ENCODE measurements at regions not wholly inside any gene's neighbourhood (a gene's known extent, or its start where the extent isn't known, plus 50 kb on each side); places are given as distances from the start of the nearest gene placed in this dataset.

- Histone ChIP-seq H4K20me1 (ENCODE audit: low read length) (no peaks in the 10 kb centered on the region), H3F3A (ENCODE audit: low read length, unreplicated experiment) (no peaks in the 10 kb centered on the region), H3K9me3 (ENCODE audit: low read length) (no peaks in the 10 kb centered on the region), H3K4me1 (ENCODE audit: insufficient read depth, low read length) (no peaks in the 10 kb centered on the region), H3K27ac (ENCODE audit: low read length) (no peak overlapping the region), H3K9me2 (replicated peaks; ENCODE audit: low read length) (no peaks in the 10 kb centered on the region), H2AFZ (ENCODE audit: low read length) (no peak overlapping the region), H3K27me3 (ENCODE audit: low read length) (no peaks in the 10 kb centered on the region), H3K9ac (ENCODE audit: low read length) (no peak overlapping the region), H3K79me2 (ENCODE audit: low read length) (no peaks in the 10 kb centered on the region), H3K4me2 (ENCODE audit: low read length) (no peak overlapping the region), H3K36me3 (ENCODE audit: low read depth, low read length) (no peaks in the 10 kb centered on the region), H3K4me3 (ENCODE audit: low read length) (no peak overlapping the region)
- ChIA-PET POLR2A (ENCODE audit: unreplicated experiment) (no interaction called here), CTCF (no interaction called here)
- ATAC-seq (no peak), DNase-seq (no peak)
- BruUV-seq (replicated peaks), result no TSS peak
- no peak for TF ChIP-seq EZH2 (IDR thresholded peaks at IDR 0.05; ENCODE audit: low read length, unreplicated experiment)
- TF ChIP-seq EZH2phosphoT487 (IDR thresholded peaks at IDR 0.05; ENCODE audit: borderline replicate concordance, low read length), result no peak
- intact Hi-C loops (cut with micrococcal nuclease), result no loop called here
Measured at GRCh38 chr12:78490861-78491260, 373.7 kb upstream of the SYT1 start.

- Histone ChIP-seq H3K27ac (ENCODE audit: low read length) (no peak overlapping the region), H3K79me2 (ENCODE audit: low read length) (no peaks in the 10 kb centered on the region), H3K27me3 (ENCODE audit: low read length) (no peaks in the 10 kb centered on the region), H3F3A (ENCODE audit: low read length, unreplicated experiment) (no peaks in the 10 kb centered on the region), H2AFZ (ENCODE audit: low read length) (no peak overlapping the region), H3K9ac (ENCODE audit: low read length) (no peak overlapping the region), H3K4me3 (ENCODE audit: low read length) (no peak overlapping the region), H3K9me2 (replicated peaks; ENCODE audit: low read length) (no peaks in the 10 kb centered on the region), H3K36me3 (ENCODE audit: low read depth, low read length) (no peaks in the 10 kb centered on the region), H4K20me1 (ENCODE audit: low read length) (no peaks in the 10 kb centered on the region), H3K4me1 (ENCODE audit: insufficient read depth, low read length) (no peaks in the 10 kb centered on the region), H3K9me3 (ENCODE audit: low read length) (no peaks in the 10 kb centered on the region), H3K4me2 (ENCODE audit: low read length) (no peak overlapping the region)
- ATAC-seq (no peak), DNase-seq (no peak)
- no TSS peak for BruUV-seq (replicated peaks)
- ChIA-PET CTCF (no interaction called here), POLR2A (ENCODE audit: unreplicated experiment) (no interaction called here)
- TF ChIP-seq CTCF (conservative IDR thresholded peaks at IDR 0.05; ENCODE audit: low read depth, low read length) (no peak), EZH2 (IDR thresholded peaks at IDR 0.05; ENCODE audit: low read length, unreplicated experiment) (no peak), EZH2phosphoT487 (IDR thresholded peaks at IDR 0.05; ENCODE audit: borderline replicate concordance, low read length) (no peak)
- intact Hi-C loops (cut with micrococcal nuclease), result no loop called here
Measured at GRCh38 chr12:78494911-78495310, 369.7 kb upstream of the SYT1 start.

GRCh38 chr12:78501825-78502224 lies 362.7 kb upstream of the SYT1 start:
- H3K9me2 ChIP-seq (replicated peaks; ENCODE audit: low read length), result no peaks in the 10 kb centered on the region
- H3K4me3 ChIP-seq (ENCODE audit: low read length), result no peak overlapping the region
- no TSS peak for BruUV-seq (replicated peaks)
- no peaks in the 10 kb centered on the region for H3K9me3 ChIP-seq (ENCODE audit: low read length)
- DNase-seq (no peak), ATAC-seq (no peak)
- H2AFZ ChIP-seq (ENCODE audit: low read length), result no peak overlapping the region
- H3K4me1 ChIP-seq (ENCODE audit: insufficient read depth, low read length), result no peaks in the 10 kb centered on the region
- no peaks in the 10 kb centered on the region for H3K36me3 ChIP-seq (ENCODE audit: low read depth, low read length)
- H3K79me2 ChIP-seq (ENCODE audit: low read length), result no peaks in the 10 kb centered on the region
- no peaks in the 10 kb centered on the region for H4K20me1 ChIP-seq (ENCODE audit: low read length)
- TF ChIP-seq CTCF (conservative IDR thresholded peaks at IDR 0.05; ENCODE audit: low read depth, low read length), result no peak
- no peak for TF ChIP-seq EZH2 (IDR thresholded peaks at IDR 0.05; ENCODE audit: low read length, unreplicated experiment)
- no peak for TF ChIP-seq EZH2phosphoT487 (IDR thresholded peaks at IDR 0.05; ENCODE audit: borderline replicate concordance, low read length)
- no peak overlapping the region for H3K4me2 ChIP-seq (ENCODE audit: low read length)
- no peaks in the 10 kb centered on the region for H3F3A ChIP-seq (ENCODE audit: low read length, unreplicated experiment)
- no peaks in the 10 kb centered on the region for H3K27me3 ChIP-seq (ENCODE audit: low read length)
- CTCF ChIA-PET, result no interaction called here
- POLR2A ChIA-PET (ENCODE audit: unreplicated experiment), result interaction anchor here (0.5 kb wide), 1 partner anchor 10 kb away, joined by 3 read pairs; no protein-coding TSS in a partner anchor
- intact Hi-C loops (cut with micrococcal nuclease), result no loop called here
- H3K27ac ChIP-seq (ENCODE audit: low read length), result no peak overlapping the region
- H3K9ac ChIP-seq (ENCODE audit: low read length), result no peak overlapping the region
